MCF 10A (cell line): ENCODE measurements at regions not wholly inside any gene's neighbourhood (a gene's known extent, or its start where the extent isn't known, plus 50 kb on each side); places are given as distances from the start of the nearest gene placed in this dataset.

Experiments used
- BruUV-seq: library from RNA; stranded (reverse); fragments of 400-500 nt; replicated peaks from 2 replicates; lab custom pipeline; 2021; lab: Mats Ljungman, UMichigan
- CTCF ChIA-PET: fragments of 300-600 bp; sonication (Branson Sonifier 250); formaldehyde crosslinking; extraction: SDS; loops from one replicate; lab custom pipeline; 2021; ENCODE audit warnings: antibody characterized with exemption, inconsistent platforms; lab: Yijun Ruan, JAX
- POLR2A ChIA-PET: fragments of 300-600, 350-650 bp; sonication (Branson Sonifier 250); formaldehyde crosslinking; extraction: SDS; loops from one replicate; lab custom pipeline; 2020; ENCODE audit warnings: antibody characterized with exemption, inconsistent platforms; lab: Yijun Ruan, JAX
- DNase-seq: peaks from one replicate; pipeline ENCODE4 v3.0.0-alpha.2; 2018; ENCODE audit not compliant: unreplicated experiment
- H3K27ac Mint-ChIP-seq: one replicate; pipeline ENCODE4 v1.8.0; 2022; ENCODE audit warnings: mild to moderate bottlenecking, low read depth, mixed read lengths; ENCODE audit not compliant: unreplicated experiment
- H3K27me3 Mint-ChIP-seq: one replicate; pipeline ENCODE4 v1.8.0; 2022; ENCODE audit warnings: mixed read lengths; ENCODE audit not compliant: insufficient read depth, unreplicated experiment
- H3K36me3 Mint-ChIP-seq: one replicate; pipeline ENCODE4 v1.8.0; 2022; ENCODE audit warnings: mild to moderate bottlenecking, moderate library complexity, mixed read lengths; ENCODE audit not compliant: insufficient read depth, unreplicated experiment
- H3K4me1 Mint-ChIP-seq: one replicate; pipeline ENCODE4 v1.8.0; 2022; ENCODE audit warnings: mixed read lengths; ENCODE audit not compliant: insufficient read depth, unreplicated experiment
- H3K4me3 Mint-ChIP-seq: one replicate; pipeline ENCODE4 v1.8.0; 2022; ENCODE audit warnings: mild to moderate bottlenecking, moderate library complexity, mixed read lengths; ENCODE audit not compliant: unreplicated experiment
- H3K9me3 Mint-ChIP-seq: one replicate; pipeline ENCODE4 v1.8.0; 2022; ENCODE audit warnings: mixed read lengths; ENCODE audit not compliant: unreplicated experiment
- intact Hi-C: fragments of 100-400 bp; cut with micrococcal nuclease; formaldehyde crosslinking; loops from 2 replicates; pipeline ENCODE4 v1.14.1; 2022
- TF ChIP-seq, protein P1 (sequence below): fragments of 200-600 bp; IDR thresholded peaks from one replicate; pipeline ENCODE4 v1.8.0; 2022; ENCODE audit warnings: antibody characterized with exemption, mild to moderate bottlenecking; ENCODE audit not compliant: unreplicated experiment

DNA sequence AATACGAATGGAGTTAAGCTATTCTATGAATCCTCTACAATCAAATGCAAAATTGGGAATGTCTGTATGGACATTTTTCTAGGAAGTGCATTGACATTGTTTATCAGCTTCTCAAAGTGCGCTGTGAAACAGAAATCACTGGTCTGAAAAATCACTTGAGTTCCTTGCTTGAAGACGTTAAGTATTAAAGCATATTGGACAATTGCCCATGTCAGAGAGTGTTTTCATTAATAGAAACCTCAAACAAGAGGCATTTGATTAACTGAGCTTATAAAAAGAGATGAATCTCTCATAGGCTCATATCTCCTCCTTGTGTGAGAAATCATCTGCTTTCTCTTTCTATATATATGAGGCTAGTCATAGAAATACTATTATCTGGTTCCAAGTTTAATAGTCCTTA is 692.1 kb upstream of the POU3F4 start:
- DNase-seq = no peak
- ChIA-PET CTCF (interaction anchor here (1.3 to 2.7 kb wide), 3 partner anchors 9 to 597 kb away, joined by 4 to 8 read pairs (median 5); no protein-coding TSS in a partner anchor), POLR2A (interaction anchor here (0.6 to 5.3 kb wide), 3 partner anchors 27 to 728 kb away, joined by 3 to 68 read pairs (median 4); no protein-coding TSS in a partner anchor)
- peaks cover 37% of the 10 kb centered on the region for H3K4me1 Mint-ChIP-seq
- TF ChIP-seq, protein P1, sequence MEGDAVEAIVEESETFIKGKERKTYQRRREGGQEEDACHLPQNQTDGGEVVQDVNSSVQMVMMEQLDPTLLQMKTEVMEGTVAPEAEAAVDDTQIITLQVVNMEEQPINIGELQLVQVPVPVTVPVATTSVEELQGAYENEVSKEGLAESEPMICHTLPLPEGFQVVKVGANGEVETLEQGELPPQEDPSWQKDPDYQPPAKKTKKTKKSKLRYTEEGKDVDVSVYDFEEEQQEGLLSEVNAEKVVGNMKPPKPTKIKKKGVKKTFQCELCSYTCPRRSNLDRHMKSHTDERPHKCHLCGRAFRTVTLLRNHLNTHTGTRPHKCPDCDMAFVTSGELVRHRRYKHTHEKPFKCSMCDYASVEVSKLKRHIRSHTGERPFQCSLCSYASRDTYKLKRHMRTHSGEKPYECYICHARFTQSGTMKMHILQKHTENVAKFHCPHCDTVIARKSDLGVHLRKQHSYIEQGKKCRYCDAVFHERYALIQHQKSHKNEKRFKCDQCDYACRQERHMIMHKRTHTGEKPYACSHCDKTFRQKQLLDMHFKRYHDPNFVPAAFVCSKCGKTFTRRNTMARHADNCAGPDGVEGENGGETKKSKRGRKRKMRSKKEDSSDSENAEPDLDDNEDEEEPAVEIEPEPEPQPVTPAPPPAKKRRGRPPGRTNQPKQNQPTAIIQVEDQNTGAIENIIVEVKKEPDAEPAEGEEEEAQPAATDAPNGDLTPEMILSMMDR = no peak
- peak overlapping the region; percentile 96 for H3K27ac Mint-ChIP-seq
- H3K4me3 Mint-ChIP-seq = no peak overlapping the region
- H3K27me3 Mint-ChIP-seq = no peaks in the 10 kb centered on the region
- BruUV-seq = no TSS peak
- H3K9me3 Mint-ChIP-seq = peaks cover 7% of the 10 kb centered on the region
- intact Hi-C loops = loop anchor here (10.0 kb wide), 1 partner anchor 131 kb away; no protein-coding TSS in a partner anchor
- H3K36me3 Mint-ChIP-seq = peaks cover 38% of the 10 kb centered on the region

DNA sequence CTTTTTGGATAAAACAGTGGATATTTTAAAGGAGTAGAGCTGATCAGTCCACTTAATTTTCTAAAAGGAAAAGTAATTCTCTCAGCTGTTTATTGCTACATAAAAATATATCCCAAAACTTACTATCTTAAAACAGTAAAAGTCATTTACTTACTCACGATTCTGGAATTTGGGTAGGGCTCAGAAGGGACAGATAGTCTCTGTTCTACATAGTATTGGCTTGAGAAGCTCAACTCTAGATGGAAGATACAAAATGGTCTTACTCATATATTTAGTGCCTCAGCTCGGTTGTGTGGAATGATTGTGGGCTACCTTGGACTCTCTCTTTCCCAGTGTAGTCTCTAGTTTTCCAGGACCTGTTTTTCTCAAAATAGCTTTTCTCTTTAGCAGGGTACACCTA is 691.5 kb upstream of the POU3F4 start:
- Mint-ChIP-seq H3K4me1 (peaks cover 31% of the 10 kb centered on the region), H3K9me3 (peaks cover 1% of the 10 kb centered on the region), H3K36me3 (peaks cover 35% of the 10 kb centered on the region), H3K27me3 (no peaks in the 10 kb centered on the region), H3K4me3 (peak overlapping the region; percentile 55), H3K27ac (peak overlapping the region; percentile 96)
- TSS peak; percentile 56 for BruUV-seq
- TF ChIP-seq, protein P1 = no peak
- POLR2A ChIA-PET = interaction anchor here (0.7 to 5.3 kb wide), 2 partner anchors 59 to 256 kb away, joined by 3 to 68 read pairs; no protein-coding TSS in a partner anchor
- peak; percentile 56 for DNase-seq
- intact Hi-C loops = loop anchor here (10.0 kb wide), 1 partner anchor 132 kb away; no protein-coding TSS in a partner anchor
- CTCF ChIA-PET = interaction anchor here (0.6 to 2.7 kb wide), 4 partner anchors 8 to 597 kb away, joined by 3 to 8 read pairs (median 4); no protein-coding TSS in a partner anchor

DNA sequence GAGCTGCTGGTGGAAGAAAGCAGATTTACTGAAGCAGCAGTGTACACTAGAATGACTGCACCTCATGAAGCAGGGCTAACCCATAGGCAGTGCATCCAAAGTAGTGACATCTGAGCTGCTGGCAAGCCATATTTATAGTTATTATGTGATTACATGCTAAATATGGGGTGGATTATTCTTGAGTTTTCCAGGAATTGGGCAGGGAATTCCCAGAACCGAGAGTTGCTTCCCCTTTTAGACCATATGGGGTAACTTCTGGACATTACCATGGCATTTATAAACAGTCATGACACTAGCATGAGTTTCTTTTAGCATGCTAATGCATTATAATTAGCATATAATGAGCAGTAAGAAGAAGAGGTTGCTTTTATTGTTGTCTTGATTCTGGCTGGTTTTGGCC is 665.8 kb upstream of the POU3F4 start:
- no TSS peak for BruUV-seq
- no peaks in the 10 kb centered on the region for H3K27me3 Mint-ChIP-seq
- intact Hi-C loops = no loop called here
- ChIA-PET CTCF (no interaction called here), POLR2A (no interaction called here)
- no peak for DNase-seq
- H3K9me3 Mint-ChIP-seq = peaks cover 11% of the 10 kb centered on the region
- TF ChIP-seq, protein P1 = no peak
- H3K4me1 Mint-ChIP-seq = no peaks in the 10 kb centered on the region
- no peak overlapping the region for H3K4me3 Mint-ChIP-seq
- peaks cover 13% of the 10 kb centered on the region for H3K36me3 Mint-ChIP-seq
- no peak overlapping the region for H3K27ac Mint-ChIP-seq

DNA sequence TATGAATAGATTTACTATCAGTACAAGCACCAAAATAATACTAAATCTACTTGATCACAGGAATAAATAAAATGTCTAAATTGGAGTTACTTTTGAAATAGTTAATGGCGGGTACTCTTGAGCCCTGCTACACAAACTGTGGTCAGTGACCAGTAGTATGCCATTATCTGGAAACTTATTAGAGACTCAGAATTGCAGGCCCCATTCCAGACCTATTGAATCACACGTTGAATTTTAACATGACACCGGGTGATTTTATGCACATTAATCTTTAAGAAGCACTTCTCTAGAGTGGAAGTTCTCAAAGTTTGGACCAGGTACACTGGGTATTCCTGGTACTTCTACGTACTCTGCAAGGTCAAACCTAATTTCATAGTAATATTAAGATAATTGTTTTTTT is 660.0 kb upstream of the POU3F4 start:
- BruUV-seq = no TSS peak
- H3K9me3 Mint-ChIP-seq = peaks cover 11% of the 10 kb centered on the region
- H3K4me1 Mint-ChIP-seq = no peaks in the 10 kb centered on the region
- peaks cover 12% of the 10 kb centered on the region for H3K36me3 Mint-ChIP-seq
- no peak overlapping the region for H3K4me3 Mint-ChIP-seq
- no peaks in the 10 kb centered on the region for H3K27me3 Mint-ChIP-seq
- no peak overlapping the region for H3K27ac Mint-ChIP-seq
- TF ChIP-seq, protein P1 = no peak
- ChIA-PET POLR2A (no interaction called here), CTCF (no interaction called here)
- intact Hi-C loops = no loop called here
- no peak for DNase-seq
